Left lung (tissue), 4 donors: ENCODE measurements at regions not wholly inside any gene's neighbourhood (a gene's known extent, or its start where the extent isn't known, plus 50 kb on each side); places are given as distances from the start of the nearest gene placed in this dataset.

ENCODE experiments used
- ATAC-seq: fragments of 200-7000 bp; cut with Tn5 transposase; one replicate; pipeline ENCODE4 v1.9.1; 2020; ENCODE audit warnings: moderate library complexity
- DNase-seq, 4 donors: peaks; one replicate each; pipeline ENCODE4 v3.0.0-alpha.2; 2013 to 2020
- H3K27ac ChIP-seq, 2 donors: fragments of 200-600 bp; sonication (generic) in 1 of 2; one replicate each; pipeline versions ENCODE4 v1.5.0 to v1.8.0; 2020 to 2021
- H3K27me3 ChIP-seq, 2 donors: fragments of 200-600 bp; sonication (generic) in 1 of 2; one replicate each; pipeline versions ENCODE4 v1.5.0 to v1.8.0; 2020 to 2021
- H3K36me3 ChIP-seq, 2 donors: fragments of 200-600 bp; sonication (generic) in 1 of 2; one replicate each; pipeline versions ENCODE4 v1.5.0 to v1.8.0; 2020 to 2021
- H3K4me1 ChIP-seq, 2 donors: fragments of 200-600 bp; one replicate each; pipeline ENCODE4 v1.8.0; 2021
- H3K4me3 ChIP-seq, 2 donors: fragments of 200-600 bp; sonication (generic) in 1 of 2; one replicate each; pipeline versions ENCODE4 v1.5.0 to v1.8.0; 2020 to 2021; ENCODE audit warnings: mild to moderate bottlenecking in 1 of 2
- H3K9me3 ChIP-seq, 2 donors: fragments of 200-600 bp; sonication (generic) in 1 of 2; one replicate each; pipeline versions ENCODE4 v1.5.0 to v1.8.0; 2020 to 2021
- CTCF ChIP-seq, 2 donors: fragments of 200-600 bp; sonication (generic) in 1 of 2; IDR thresholded peaks; one replicate each; pipeline versions ENCODE4 v1.5.0 to v1.8.0; 2021; ENCODE audit warnings: antibody characterized with exemption in 2 of 2
- intact Hi-C, 2 donors: fragments of 100-400 bp; cut with DNase I; formaldehyde crosslinking; loops; one replicate each; pipeline versions ENCODE4 v1.11.2 to v1.14.2; 2022
- donor health status: DM: no; HTN: yes; CAD: no.
- donor health status: DM: no; HTN: no; CAD: no.

DNA sequence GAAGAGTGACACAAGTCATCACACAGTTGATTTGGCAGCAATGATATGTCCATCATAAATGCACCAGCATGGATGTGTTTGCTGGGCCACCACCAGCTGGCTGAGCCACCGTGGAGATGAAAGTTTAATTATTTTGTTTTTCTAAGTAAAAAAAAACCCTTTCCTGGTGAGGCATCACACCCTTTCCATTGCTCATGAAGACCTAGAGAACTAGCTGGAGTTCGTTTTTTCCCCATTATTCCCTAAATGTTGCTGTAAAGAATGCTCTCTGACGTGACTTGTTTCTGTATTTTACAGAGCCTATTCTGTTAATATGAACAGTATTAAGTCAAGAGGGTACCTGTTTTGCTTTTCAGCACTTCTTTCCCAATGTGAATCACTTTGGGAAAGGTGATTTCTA lies 257.9 kb downstream of the MSRB3 start:
- TF ChIP-seq CTCF (IDR thresholded peaks at IDR 0.05): no peak
- ATAC-seq: no peak
- H3K9me3 ChIP-seq: peaks cover 0 to 27% of the 10 kb centered on the region in 2 donors
- intact Hi-C loops: no loop called here
- no peaks in the 10 kb centered on the region for H3K36me3 ChIP-seq
- no peaks in the 10 kb centered on the region for H3K4me1 ChIP-seq
- H3K4me3 ChIP-seq: no peak overlapping the region
- peak overlapping the region; percentile 7 to 34 for H3K27ac ChIP-seq
- H3K27me3 ChIP-seq: no peaks in the 10 kb centered on the region
- no peak for DNase-seq

DNA sequence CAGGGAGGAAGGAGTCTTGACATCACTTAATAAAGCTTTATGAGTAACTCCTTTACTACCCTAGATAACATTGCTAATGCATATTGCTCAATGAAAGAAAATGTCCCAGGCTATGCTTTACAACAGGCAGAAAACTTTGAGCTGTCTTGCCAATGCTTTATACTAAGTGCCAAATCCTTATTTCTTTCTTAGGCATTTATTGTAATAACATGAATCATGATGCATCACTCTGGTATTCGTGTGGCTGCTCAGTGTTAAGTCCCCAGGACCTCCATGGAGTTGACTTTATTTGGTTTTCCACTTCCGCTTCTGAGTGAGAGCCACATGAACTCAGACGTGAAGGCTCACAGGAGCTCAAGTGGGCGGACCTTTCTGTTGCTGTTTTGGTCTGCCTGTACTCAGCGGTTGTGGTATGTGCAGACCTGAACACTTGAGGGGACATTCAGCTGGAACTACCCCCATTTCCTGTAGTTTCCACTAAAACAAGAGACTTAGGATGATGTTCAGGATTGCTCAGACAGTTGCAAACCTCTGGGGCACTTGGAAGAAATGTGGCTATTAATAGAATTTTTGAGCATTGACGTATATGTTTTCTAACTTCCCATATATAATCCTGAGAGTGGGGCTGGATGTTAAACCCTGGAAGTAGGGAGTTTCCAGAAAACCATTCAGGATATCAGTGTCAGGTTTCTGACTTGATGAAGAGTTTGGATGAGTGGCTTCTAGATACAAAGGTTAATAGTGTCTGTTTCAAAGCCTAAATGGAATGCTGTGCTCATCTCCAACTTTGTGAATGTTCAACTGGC lies 258.6 kb downstream of the MSRB3 start:
- Histone ChIP-seq H3K27me3 (no peaks in the 10 kb centered on the region), H3K9me3 (peaks cover 0 to 29% of the 10 kb centered on the region in 2 donors), H3K27ac (peak overlapping the region; percentile 18 to 34), H3K4me1 (no peaks in the 10 kb centered on the region), H3K36me3 (no peaks in the 10 kb centered on the region), H3K4me3 (no peak overlapping the region)
- ATAC-seq (peak; percentile 82), DNase-seq (peak in 2 of 4 donors; percentile 36 to 39)
- TF ChIP-seq CTCF (IDR thresholded peaks at IDR 0.05): no peak
- intact Hi-C loops: no loop called here

- TF ChIP-seq CTCF (IDR thresholded peaks at IDR 0.05): no peak
- Histone ChIP-seq H3K36me3 (no peaks in the 10 kb centered on the region), H3K4me3 (no peak overlapping the region), H3K4me1 (no peaks in the 10 kb centered on the region), H3K9me3 (peaks cover 0 to 29% of the 10 kb centered on the region in 2 donors), H3K27me3 (no peaks in the 10 kb centered on the region), H3K27ac (peak overlapping the region in 1 of 2 donors; percentile 42)
- intact Hi-C loops: no loop called here
- DNase-seq: no peak
- ATAC-seq: no peak
Measured at GRCh38 chr12:65537978-65538377, 259.5 kb downstream of the MSRB3 start.

DNA sequence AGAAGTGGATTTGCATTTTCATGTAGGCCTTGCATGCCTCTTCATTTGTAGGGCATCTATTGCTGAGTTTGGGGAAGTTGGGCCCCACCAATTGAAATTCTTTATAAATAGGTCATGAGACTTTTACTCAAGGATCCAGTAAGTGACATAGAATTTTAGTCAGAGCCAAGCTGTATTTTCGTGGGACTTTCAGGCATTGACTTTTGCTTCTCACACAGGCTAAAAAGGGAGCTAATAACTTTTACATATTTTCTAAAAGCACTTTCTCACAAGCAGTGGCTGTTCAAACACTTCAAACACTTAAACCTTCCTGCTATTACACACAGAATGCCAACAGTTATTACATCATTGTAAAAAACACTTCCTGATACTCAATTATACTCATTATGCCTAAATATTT lies 260.5 kb downstream of the MSRB3 start:
- Histone ChIP-seq H3K4me1 (no peaks in the 10 kb centered on the region), H3K27me3 (no peaks in the 10 kb centered on the region), H3K36me3 (no peaks in the 10 kb centered on the region), H3K27ac (peak overlapping the region; percentile 4 to 42), H3K4me3 (no peak overlapping the region), H3K9me3 (peaks cover 0 to 29% of the 10 kb centered on the region in 2 donors)
- intact Hi-C loops: no loop called here
- peak; percentile 77 for ATAC-seq
- TF ChIP-seq CTCF (IDR thresholded peaks at IDR 0.05): no peak
- peak in 2 of 4 donors; percentile 14 to 66 for DNase-seq

DNA sequence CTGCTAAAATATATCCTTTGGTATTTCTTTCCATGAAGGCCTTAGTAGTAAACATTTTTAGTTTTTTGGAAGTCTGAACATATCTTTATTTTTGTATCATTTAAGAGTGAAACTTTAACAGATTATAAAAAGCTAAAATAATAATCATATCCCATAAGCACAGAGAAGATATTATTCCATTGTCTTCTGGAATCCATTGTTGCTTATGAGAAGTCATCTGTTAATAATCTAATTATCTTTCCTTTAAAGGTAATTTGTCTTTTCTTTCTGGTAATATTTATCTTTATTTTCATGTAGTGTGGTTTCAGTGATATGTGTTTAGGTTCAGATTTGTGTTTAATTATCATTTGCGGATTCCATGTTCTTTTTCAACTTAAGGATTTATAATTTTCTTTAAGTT lies 261.7 kb downstream of the MSRB3 start:
- ATAC-seq (no peak), DNase-seq (no peak)
- intact Hi-C loops: no loop called here

More for the DNA sequence above, 261.7 kb downstream of the MSRB3 start:
- H3K4me1 ChIP-seq: no peaks in the 10 kb centered on the region
- H3K27me3 ChIP-seq: no peaks in the 10 kb centered on the region
- peaks cover 0 to 29% of the 10 kb centered on the region in 2 donors for H3K9me3 ChIP-seq
- H3K4me3 ChIP-seq: no peak overlapping the region
- TF ChIP-seq CTCF (IDR thresholded peaks at IDR 0.05): no peak
- H3K27ac ChIP-seq: no peak overlapping the region
- no peaks in the 10 kb centered on the region for H3K36me3 ChIP-seq
